GM12878 (cell line): ENCODE measurements at regions not wholly inside any gene's neighbourhood (a gene's known extent, or its start where the extent isn't known, plus 50 kb on each side); places are given as distances from the start of the nearest gene placed in this dataset.

Experiments
- NBN ChIP-seq: fragments of 450-650 bp; IDR thresholded peaks from 2 replicates; pipeline ENCODE4 v1.6.1; 2016
- TF ChIP-seq, protein P1 (sequence below): fragments of 450-650 bp; IDR thresholded peaks from 2 replicates; pipeline ENCODE4 v1.6.1; 2017; ENCODE audit warnings: mild to moderate bottlenecking, moderate library complexity
- TF ChIP-seq, protein P2 (sequence below): fragments of 450-650 bp; IDR thresholded peaks from 2 replicates; pipeline ENCODE4 v1.6.1; 2017; ENCODE audit warnings: borderline replicate concordance
- TF ChIP-seq, protein P3 (sequence below): fragments of 150-350 bp; IDR thresholded peaks from 2 replicates; pipeline ENCODE4 v1.6.1; 2014; ENCODE audit warnings: mild to moderate bottlenecking, low read depth, low read length
- TF ChIP-seq, protein P4 (sequence below): fragments of 450-650 bp; IDR thresholded peaks from 2 replicates; pipeline ENCODE4 v1.6.1; 2016; ENCODE audit warnings: mild to moderate bottlenecking

DNA sequence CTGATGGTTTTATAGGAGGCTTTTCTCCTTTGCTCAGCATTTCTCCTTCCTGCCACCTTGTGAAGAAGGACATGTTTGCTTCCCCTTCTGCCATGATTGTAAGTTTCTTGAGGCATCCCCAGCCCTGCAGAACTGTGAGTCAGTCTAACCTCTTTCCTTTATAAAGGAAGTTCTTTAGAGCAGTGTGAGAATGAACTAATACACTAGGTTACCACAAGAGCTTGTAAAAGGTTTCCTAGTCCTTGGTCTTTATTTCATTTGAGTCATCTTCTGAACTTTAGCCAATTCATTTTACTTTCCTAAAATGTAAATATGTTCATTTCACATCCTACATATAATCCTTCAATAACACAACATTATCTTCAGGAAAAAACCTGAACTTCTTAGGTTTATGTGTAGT is 365.3 kb downstream of the HHIPL2 start (continued):
- TF ChIP-seq, protein P1, sequence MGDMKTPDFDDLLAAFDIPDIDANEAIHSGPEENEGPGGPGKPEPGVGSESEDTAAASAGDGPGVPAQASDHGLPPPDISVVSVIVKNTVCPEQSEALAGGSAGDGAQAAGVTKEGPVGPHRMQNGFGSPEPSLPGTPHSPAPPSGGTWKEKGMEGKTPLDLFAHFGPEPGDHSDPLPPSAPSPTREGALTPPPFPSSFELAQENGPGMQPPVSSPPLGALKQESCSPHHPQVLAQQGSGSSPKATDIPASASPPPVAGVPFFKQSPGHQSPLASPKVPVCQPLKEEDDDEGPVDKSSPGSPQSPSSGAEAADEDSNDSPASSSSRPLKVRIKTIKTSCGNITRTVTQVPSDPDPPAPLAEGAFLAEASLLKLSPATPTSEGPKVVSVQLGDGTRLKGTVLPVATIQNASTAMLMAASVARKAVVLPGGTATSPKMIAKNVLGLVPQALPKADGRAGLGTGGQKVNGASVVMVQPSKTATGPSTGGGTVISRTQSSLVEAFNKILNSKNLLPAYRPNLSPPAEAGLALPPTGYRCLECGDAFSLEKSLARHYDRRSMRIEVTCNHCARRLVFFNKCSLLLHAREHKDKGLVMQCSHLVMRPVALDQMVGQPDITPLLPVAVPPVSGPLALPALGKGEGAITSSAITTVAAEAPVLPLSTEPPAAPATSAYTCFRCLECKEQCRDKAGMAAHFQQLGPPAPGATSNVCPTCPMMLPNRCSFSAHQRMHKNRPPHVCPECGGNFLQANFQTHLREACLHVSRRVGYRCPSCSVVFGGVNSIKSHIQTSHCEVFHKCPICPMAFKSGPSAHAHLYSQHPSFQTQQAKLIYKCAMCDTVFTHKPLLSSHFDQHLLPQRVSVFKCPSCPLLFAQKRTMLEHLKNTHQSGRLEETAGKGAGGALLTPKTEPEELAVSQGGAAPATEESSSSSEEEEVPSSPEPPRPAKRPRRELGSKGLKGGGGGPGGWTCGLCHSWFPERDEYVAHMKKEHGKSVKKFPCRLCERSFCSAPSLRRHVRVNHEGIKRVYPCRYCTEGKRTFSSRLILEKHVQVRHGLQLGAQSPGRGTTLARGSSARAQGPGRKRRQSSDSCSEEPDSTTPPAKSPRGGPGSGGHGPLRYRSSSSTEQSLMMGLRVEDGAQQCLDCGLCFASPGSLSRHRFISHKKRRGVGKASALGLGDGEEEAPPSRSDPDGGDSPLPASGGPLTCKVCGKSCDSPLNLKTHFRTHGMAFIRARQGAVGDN, result no peak
- TF ChIP-seq, protein P2, sequence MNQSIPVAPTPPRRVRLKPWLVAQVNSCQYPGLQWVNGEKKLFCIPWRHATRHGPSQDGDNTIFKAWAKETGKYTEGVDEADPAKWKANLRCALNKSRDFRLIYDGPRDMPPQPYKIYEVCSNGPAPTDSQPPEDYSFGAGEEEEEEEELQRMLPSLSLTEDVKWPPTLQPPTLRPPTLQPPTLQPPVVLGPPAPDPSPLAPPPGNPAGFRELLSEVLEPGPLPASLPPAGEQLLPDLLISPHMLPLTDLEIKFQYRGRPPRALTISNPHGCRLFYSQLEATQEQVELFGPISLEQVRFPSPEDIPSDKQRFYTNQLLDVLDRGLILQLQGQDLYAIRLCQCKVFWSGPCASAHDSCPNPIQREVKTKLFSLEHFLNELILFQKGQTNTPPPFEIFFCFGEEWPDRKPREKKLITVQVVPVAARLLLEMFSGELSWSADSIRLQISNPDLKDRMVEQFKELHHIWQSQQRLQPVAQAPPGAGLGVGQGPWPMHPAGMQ, result no peak
- TF ChIP-seq, protein P3, sequence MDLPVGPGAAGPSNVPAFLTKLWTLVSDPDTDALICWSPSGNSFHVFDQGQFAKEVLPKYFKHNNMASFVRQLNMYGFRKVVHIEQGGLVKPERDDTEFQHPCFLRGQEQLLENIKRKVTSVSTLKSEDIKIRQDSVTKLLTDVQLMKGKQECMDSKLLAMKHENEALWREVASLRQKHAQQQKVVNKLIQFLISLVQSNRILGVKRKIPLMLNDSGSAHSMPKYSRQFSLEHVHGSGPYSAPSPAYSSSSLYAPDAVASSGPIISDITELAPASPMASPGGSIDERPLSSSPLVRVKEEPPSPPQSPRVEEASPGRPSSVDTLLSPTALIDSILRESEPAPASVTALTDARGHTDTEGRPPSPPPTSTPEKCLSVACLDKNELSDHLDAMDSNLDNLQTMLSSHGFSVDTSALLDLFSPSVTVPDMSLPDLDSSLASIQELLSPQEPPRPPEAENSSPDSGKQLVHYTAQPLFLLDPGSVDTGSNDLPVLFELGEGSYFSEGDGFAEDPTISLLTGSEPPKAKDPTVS, result no peak
- TF ChIP-seq, protein P4, sequence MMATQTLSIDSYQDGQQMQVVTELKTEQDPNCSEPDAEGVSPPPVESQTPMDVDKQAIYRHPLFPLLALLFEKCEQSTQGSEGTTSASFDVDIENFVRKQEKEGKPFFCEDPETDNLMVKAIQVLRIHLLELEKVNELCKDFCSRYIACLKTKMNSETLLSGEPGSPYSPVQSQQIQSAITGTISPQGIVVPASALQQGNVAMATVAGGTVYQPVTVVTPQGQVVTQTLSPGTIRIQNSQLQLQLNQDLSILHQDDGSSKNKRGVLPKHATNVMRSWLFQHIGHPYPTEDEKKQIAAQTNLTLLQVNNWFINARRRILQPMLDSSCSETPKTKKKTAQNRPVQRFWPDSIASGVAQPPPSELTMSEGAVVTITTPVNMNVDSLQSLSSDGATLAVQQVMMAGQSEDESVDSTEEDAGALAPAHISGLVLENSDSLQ, result no peak
- no peak for TF ChIP-seq NBN
- TF ChIP-seq, all 136 proteins: peak for 0
